Skeletal muscle satellite cell (primary cell): ENCODE measurements at regions not wholly inside any gene's neighbourhood (a gene's known extent, or its start where the extent isn't known, plus 50 kb on each side); places are given as distances from the start of the nearest gene placed in this dataset.

ENCODE experiments used
- H3K27me3 ChIP-seq: 2 replicates; pipeline ENCODE4 v1.7.0; 2013; ENCODE audit warnings: low read length; ENCODE audit not compliant: control insufficient read depth, insufficient read depth
- H3K36me3 ChIP-seq: 2 replicates; pipeline ENCODE4 v1.7.0; 2013; ENCODE audit warnings: mild to moderate bottlenecking, control low read depth, low read length; ENCODE audit not compliant: insufficient read depth
- H3K4me1 ChIP-seq: 2 replicates; pipeline ENCODE4 v1.7.0; 2013; ENCODE audit warnings: low read length; ENCODE audit not compliant: control insufficient read depth, insufficient read depth
- H3K4me2 ChIP-seq: 2 replicates; pipeline ENCODE4 v1.7.0; 2013; ENCODE audit warnings: mild to moderate bottlenecking, low read length
- H3K4me3 ChIP-seq: 2 replicates; pipeline ENCODE4 v1.7.0; 2013; ENCODE audit warnings: low read length
- H3K9ac ChIP-seq: 2 replicates; pipeline ENCODE4 v1.7.0; 2013; ENCODE audit warnings: mild to moderate bottlenecking, low read depth, low read length, moderate library complexity
- H3K9me3 ChIP-seq: replicated peaks from 2 replicates; pipeline ENCODE4 v1.7.0; 2013; ENCODE audit warnings: mild to moderate bottlenecking, control low read depth, low read length

GRCh38 chr14:51185180-51185579 lies 54.9 kb upstream of the TMX1 start:
- Histone ChIP-seq H3K4me1 (peaks cover 14% of the 10 kb centered on the region), H3K27me3 (peaks cover 5% of the 10 kb centered on the region), H3K36me3 (no peaks in the 10 kb centered on the region), H3K9ac (no peak overlapping the region), H3K4me2 (no peak overlapping the region), H3K4me3 (no peak overlapping the region), H3K9me3 (no peaks in the 10 kb centered on the region)

GRCh38 chr14:51185754-51186153 lies 54.3 kb upstream of the TMX1 start:
- Histone ChIP-seq H3K36me3 (no peaks in the 10 kb centered on the region), H3K9me3 (no peaks in the 10 kb centered on the region), H3K9ac (no peak overlapping the region), H3K4me2 (no peak overlapping the region), H3K4me3 (no peak overlapping the region), H3K4me1 (peaks cover 14% of the 10 kb centered on the region), H3K27me3 (peaks cover 5% of the 10 kb centered on the region)

GRCh38 chr14:51188566-51189185 lies 51.4 kb upstream of the TMX1 start:
- Histone ChIP-seq H3K4me2 (no peak overlapping the region), H3K9me3 (no peaks in the 10 kb centered on the region), H3K9ac (no peak overlapping the region)

GRCh38 chr14:51189600-51190376 lies 50.3 kb upstream of the TMX1 start:
- H3K4me3 ChIP-seq = no peak overlapping the region

More at GRCh38 chr14:51188566-51189185, 51.4 kb upstream of the TMX1 start:
- H3K27me3 ChIP-seq = peaks cover 5% of the 10 kb centered on the region
- H3K36me3 ChIP-seq = no peaks in the 10 kb centered on the region
- peaks cover 6% of the 10 kb centered on the region for H3K4me1 ChIP-seq
- no peak overlapping the region for H3K4me3 ChIP-seq

More at GRCh38 chr14:51189600-51190376, 50.3 kb upstream of the TMX1 start:
- Histone ChIP-seq H3K9ac (no peak overlapping the region), H3K9me3 (no peaks in the 10 kb centered on the region), H3K4me1 (peaks cover 6% of the 10 kb centered on the region), H3K27me3 (peaks cover 5% of the 10 kb centered on the region), H3K4me2 (no peak overlapping the region), H3K36me3 (no peaks in the 10 kb centered on the region)
